ENCODE measurements at regions not wholly inside any gene's neighbourhood (a gene's known extent, or its start where the extent isn't known, plus 50 kb on each side); places are given as distances from the start of the nearest gene placed in this dataset.

DNA sequence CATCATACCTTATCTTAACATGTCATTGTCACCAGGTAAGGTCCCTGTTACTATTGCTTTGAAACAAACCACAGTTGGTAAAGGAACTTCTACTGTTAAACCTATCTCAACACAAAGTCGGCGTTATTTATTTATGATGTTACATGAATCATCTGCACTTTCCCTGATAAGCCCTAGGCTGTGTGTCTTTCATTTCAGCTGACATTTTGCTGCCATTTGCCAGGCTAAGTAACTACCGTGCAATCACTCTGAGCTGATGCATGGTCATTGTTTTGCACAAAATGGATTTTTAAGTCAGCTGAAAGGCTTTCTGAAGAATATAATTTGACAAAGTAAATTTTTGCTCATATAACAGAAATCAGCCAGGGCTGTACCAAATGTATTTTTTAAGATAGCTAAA lies 546.5 kb downstream of the ZNF608 start:
- H3K9me3 ChIP-seq (ENCODE audit: control insufficient read depth in 1 of 2, insufficient read depth in 1 of 2, low read depth in 1 of 2, low read length in 2 of 2): peaks cover 0 to 5% of the 10 kb centered on the region in 2 experiments; a peak in 1 of 4 replicates
- no peak overlapping the region for H3K4me3 ChIP-seq (replicated peaks in 1 of 2; ENCODE audit: low read depth in 1 of 2, low read length in 2 of 2)
- TF ChIP-seq EZH2phosphoT487 (IDR thresholded peaks at IDR 0.05; ENCODE audit: borderline replicate concordance): no peak
- TF ChIP-seq SIN3A (IDR thresholded peaks at IDR 0.05; ENCODE audit: low read depth): no peak
- no peak for TF ChIP-seq POLR2A (IDR thresholded peaks at IDR 0.05; ENCODE audit: borderline replicate concordance, extremely low read depth, insufficient read depth, insufficient read length)
- no peak for TF ChIP-seq SP1 (IDR thresholded peaks at IDR 0.05; ENCODE audit: low read depth)
- no peak for TF ChIP-seq ZFX (IDR thresholded peaks at IDR 0.05)
- no peak for TF ChIP-seq EGR1 (IDR thresholded peaks at IDR 0.05; ENCODE audit: low read depth)
- TF ChIP-seq CBX3 (IDR thresholded peaks at IDR 0.05; ENCODE audit: low read depth): no peak
- no peak for TF ChIP-seq EZH2 (IDR thresholded peaks at IDR 0.05)
- TF ChIP-seq ZBTB33 (IDR thresholded peaks at IDR 0.05; ENCODE audit: extremely low read depth, insufficient replicate concordance, low read length): no peak
- no peak for TF ChIP-seq ZNF274 (IDR thresholded peaks at IDR 0.05; ENCODE audit: low read depth, low read length)
- TF ChIP-seq REST (IDR thresholded peaks at IDR 0.05; ENCODE audit: low read depth): no peak
- no peak for TF ChIP-seq JUND (IDR thresholded peaks at IDR 0.05)
- no peak for TF ChIP-seq CTCF (IDR thresholded peaks at IDR 0.05 in 2 of 3, conservative IDR thresholded peaks at IDR 0.05 in 1 of 3; ENCODE audit: borderline replicate concordance in 1 of 3, insufficient read depth in 1 of 3, low read depth in 2 of 3, low read length in 2 of 3)
- TF ChIP-seq ATF3 (IDR thresholded peaks at IDR 0.05): no peak
- no peak for TF ChIP-seq POLR2AphosphoS5 (IDR thresholded peaks at IDR 0.05; ENCODE audit: low read depth, low read length)
- TF ChIP-seq ELF1 (IDR thresholded peaks at IDR 0.05; ENCODE audit: borderline replicate concordance, low read depth): no peak
- TF ChIP-seq FOSL1 (IDR thresholded peaks at IDR 0.05; ENCODE audit: low read depth): no peak
- no peak for TF ChIP-seq SRF (IDR thresholded peaks at IDR 0.05; ENCODE audit: low read depth)
- TF ChIP-seq CEBPB (IDR thresholded peaks at IDR 0.05; ENCODE audit: low read depth): no peak
- no peak for TF ChIP-seq MAX (IDR thresholded peaks at IDR 0.05)
- intact Hi-C loops (cut with micrococcal nuclease): no loop called here
- H3K4me2 ChIP-seq (ENCODE audit: low read length): no peak overlapping the region
- ChIA-PET RAD21 (ENCODE audit: low non-redundant PET in 1 of 2, low total read pairs in 2 of 2, uncharacterized antibody in 2 of 2, unreplicated experiment in 2 of 2) (no interaction called here), POLR2A (no interaction called here), CTCF (no interaction called here)
- H3K4me1 ChIP-seq (ENCODE audit: control insufficient read depth in 1 of 2, insufficient read depth in 2 of 2, low read length in 2 of 2): no peaks in the 10 kb centered on the region
- no peak for DNase-seq (ENCODE audit: low read depth, low spot score)
- H3K9ac ChIP-seq (ENCODE audit: low read length): no peak overlapping the region
- no peaks in the 10 kb centered on the region for H3K27me3 ChIP-seq (ENCODE audit: insufficient read depth, low read length)
- H3K9me2 ChIP-seq (ENCODE audit: insufficient read depth): no peaks in the 10 kb centered on the region
- no peaks in the 10 kb centered on the region for H4K20me1 ChIP-seq (ENCODE audit: insufficient read depth)
- no peaks in the 10 kb centered on the region for H3K36me3 ChIP-seq (ENCODE audit: control insufficient read depth in 1 of 2, insufficient read depth in 2 of 2, low read length in 2 of 2)
- BruUV-seq (replicated peaks): no TSS peak
- no peak overlapping the region for H3K27ac ChIP-seq (ENCODE audit: low read depth, low read length)
- H3K79me2 ChIP-seq (ENCODE audit: insufficient read depth, low read length): no peaks in the 10 kb centered on the region
- no peak overlapping the region for H2AFZ ChIP-seq (ENCODE audit: low read depth, low read length, poor library complexity, severe bottlenecking)
- no peak for ATAC-seq

All from HCT116 (cell line).